GM18505 (cell line): ENCODE measurements at regions not wholly inside any gene's neighbourhood (a gene's known extent, or its start where the extent isn't known, plus 50 kb on each side); places are given as distances from the start of the nearest gene placed in this dataset.

Source experiments
- ATAC-seq: cut with Tn5 transposase; IDR thresholded peaks from one replicate; pipeline ENCODE4 v1.9.1; 2021; ENCODE audit not compliant: unreplicated experiment
- POLR2A ChIP-seq: IDR thresholded peaks from 4 replicates; pipeline ENCODE4 v1.6.1; 2011; ENCODE audit warnings: borderline replicate concordance; ENCODE audit not compliant: insufficient read depth, insufficient read length; ENCODE audit errors: extremely low read depth

DNA sequence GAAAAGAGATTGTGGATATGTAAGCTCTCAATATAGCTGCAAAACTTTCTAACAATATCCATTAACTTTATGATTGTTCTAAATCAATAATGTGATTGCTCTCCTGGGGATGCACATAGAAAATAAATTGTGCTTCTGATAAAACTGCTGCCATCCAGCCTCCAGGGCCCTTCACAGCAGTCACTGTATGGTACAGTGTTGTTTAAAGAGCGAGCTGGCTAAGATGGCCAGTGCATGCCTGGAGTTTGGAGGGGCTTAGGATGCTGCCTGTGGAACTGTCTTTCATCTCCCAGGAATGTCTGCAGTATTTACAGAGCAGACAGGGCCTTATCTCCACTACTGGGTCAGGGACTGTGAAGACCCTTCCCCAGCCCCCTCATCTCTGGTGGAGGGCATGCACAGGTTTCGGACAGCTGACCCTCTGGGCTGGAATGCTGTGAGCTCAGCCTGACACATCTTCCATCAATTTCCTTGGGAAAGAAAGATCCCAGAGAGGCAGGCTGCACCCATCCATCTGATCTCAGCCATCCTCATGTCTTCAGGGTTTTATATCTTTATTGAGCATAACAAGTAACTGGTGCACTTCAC lies 137.0 kb downstream of the PLPP3 start:
- TF ChIP-seq POLR2A, result no peak
- no peak for ATAC-seq

DNA sequence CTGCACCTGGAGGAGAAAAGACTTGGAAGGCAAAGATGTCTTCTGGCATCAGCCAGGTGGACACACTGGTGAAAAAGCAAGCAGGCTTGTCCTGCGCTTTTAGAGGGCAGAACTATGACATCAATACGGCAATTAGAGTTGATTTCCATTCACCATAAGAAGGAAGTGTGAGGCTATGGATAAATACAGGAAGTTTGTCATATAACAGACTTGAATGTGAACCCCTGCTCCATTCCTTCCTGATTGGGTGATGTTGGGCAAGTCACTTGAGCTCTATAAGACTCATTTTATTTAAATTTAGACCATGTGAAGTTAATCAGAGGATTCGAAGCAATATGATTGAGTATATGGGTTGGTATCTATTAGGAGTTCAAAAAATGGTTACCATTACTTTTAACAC lies 137.8 kb downstream of the PLPP3 start:
- ATAC-seq, result no peak
- TF ChIP-seq POLR2A, result no peak

DNA sequence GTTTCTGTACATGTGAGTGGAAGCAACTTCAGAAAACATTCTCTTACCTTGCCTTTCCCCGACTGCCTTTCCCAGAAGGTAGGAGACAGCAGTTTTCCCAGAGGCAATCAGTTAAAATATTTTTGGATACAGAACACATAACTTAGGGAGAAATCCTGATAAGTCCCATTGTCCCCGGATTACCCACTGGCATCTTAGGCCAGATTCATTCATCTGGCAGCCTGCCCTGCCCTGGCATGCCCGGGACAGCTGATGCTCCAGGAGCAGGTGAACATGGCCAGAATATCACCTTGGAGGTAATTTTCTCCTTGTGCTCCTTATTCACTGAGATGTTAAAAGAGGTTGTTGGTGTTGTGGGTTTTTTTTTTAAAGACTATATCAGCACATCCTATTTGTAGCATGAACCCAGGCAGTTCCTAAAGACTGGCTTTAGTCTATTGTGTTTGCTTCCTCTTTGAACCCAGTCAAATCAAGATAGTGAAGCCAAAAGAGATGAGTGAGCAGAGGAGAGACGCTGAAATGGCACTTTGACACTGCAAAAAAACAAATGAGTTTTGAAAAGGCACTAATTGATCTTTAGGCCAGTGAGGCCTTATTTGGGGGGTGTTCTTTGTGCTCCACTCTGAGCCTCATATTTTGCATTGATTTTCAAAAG lies 139.6 kb downstream of the PLPP3 start:
- no peak for TF ChIP-seq POLR2A

DNA sequence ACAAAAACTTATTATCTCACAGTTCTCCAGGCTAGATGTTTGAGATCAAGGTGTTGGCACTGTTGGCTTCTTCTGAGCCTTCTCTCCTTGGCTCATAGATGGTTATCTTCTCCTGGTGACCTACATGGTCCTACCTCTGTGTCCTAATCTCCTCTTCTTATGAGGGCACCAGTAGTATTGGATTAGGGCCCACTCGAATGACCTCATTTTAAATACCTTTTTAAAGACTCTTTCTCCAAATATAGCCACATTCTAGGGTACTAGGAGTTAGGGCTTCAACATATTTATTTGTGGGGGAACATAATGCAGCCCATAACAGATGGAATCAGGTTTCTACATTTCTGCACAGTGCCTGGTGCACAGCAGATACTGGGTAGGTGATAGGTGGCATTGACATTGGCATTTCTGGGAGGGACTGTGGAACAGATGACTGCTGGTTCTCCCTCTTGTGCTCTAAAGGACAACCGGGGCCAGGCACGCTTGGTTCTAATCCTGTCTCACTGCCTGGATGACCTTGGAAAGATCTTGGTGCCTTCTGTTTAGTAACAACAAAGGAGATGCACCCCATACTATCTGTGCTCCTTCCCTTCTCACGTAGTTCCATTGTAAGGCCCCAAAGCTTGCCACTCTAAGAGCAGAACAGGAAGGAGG lies 140.3 kb downstream of the PLPP3 start:
- TF ChIP-seq POLR2A, result no peak
- no peak for ATAC-seq

More for the DNA sequence above, 139.6 kb downstream of the PLPP3 start:
- no peak for ATAC-seq

DNA sequence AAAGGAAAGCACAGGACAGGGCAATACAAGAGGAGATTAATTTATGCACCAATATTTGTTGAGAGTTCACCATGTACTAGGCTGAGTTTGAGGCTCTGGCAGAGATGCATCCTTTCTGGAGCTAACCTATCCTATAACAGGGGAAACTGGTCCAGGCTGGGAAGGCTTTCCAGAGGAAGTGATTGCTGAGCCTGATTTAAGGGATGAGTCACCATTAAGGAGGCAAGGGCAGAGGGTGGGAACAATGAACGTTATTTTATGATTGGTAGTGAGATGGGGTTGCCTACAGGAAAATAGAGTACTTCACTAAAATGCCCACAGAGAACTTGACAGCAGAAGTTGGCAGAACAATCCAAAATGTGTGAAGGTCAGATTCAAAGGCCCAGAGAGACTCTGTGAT lies 141.4 kb downstream of the PLPP3 start:
- no peak for ATAC-seq
- no peak for TF ChIP-seq POLR2A

DNA sequence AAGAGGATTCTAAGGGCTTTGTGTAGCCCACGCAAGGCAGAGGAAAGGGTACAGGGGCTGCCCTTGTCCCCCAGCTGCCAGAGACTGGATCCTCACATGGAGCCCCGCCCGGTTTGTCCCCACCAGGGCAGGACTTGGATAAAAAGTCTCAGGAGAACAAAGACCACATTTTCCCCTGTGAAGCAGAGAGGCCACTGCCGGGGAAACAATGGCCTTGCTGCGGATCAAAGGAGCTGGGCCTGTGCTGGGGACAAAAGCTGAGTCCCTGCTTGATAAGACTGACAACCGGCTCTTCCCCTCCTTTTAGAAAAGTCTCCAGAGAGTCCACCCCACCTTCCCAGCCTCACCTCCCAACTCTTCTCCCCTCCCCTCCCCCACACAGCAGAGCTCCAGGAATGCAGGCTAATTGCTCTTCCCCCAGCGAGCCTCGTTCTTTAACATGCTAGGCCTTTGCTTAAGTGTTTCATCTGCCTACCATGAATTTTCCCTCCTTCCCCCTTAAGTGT lies 142.4 kb downstream of the PLPP3 start:
- no peak for ATAC-seq
- no peak for TF ChIP-seq POLR2A

DNA sequence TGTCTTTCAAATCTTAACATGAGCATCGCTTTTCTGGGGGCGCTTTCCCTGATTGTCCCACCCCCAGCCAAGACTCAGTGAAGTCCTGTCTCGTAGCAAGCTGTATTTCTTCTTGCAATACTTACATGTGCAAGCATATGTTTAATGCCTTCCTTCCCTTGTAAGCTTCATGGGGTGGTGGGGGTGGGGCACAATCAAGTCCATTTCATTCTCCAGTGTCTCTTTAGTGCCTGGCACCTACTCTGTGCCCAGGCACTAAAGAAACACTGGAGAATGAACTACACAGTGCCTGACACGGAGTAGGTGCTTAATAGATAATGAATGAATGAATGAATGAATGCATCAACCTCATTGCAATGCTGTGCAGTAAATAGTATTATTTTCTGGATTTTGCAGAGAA lies 143.1 kb downstream of the PLPP3 start:
- TF ChIP-seq POLR2A, result no peak
- ATAC-seq, result no peak

DNA sequence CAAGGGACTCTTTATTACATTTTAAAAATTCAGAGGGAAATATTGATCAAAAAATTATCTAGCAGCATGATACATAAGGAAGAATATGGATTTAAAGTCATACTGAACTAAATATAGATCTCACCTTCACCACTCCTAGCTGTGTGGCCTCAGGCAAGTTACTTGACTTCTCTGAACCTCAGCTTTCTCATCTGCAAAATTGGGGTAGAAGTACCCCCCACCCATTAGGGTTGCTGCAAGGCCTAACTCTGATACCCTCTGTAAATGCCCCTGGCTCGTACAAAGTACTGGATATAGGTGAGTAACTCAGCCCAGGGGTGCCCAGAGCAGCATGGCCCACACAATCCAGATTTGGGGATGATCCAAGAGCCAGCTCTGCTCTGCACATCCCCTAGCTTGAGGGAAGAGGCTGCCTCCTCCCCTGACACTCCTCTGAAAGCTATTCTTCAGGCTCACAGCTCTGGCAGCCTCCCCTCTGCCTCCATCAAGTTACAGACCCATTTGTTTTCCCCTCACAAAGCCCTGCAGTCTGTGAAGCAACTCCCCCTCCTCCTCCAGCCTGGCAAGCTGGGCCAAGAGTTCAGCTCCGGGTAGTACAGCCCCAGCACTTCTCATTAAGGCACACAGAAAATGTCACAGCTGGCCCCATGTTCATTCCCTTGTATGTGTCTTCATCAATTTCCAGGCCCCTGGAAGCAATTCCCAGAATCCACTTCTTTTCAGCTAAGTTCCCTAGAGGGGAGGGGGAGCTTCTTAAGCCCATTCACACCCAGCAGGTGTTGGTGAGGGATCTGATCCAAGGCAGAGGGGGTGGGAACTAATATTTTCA lies 143.7 kb downstream of the PLPP3 start:
- TF ChIP-seq POLR2A, result no peak
- ATAC-seq, result no peak

DNA sequence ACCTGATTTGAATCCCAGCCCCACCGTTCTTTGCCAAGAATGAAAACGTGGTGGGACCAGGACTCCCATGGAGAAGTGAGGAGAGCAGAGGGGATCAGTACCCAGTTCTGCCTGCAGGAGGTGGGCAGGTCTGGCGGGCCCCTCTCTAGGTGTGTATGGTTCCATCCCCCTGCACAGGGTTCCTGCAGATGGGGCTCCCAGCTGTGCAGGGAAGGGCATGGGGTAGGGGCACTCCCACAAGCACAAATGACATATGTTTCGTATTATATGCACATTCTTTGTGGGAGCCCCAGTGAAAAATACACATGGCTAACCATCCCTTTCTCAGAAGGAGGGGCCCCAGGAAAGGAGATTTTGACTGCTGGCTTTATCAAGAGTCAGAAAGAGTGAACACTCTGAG lies 144.6 kb downstream of the PLPP3 start:
- ATAC-seq, result no peak
- TF ChIP-seq POLR2A, result no peak

DNA sequence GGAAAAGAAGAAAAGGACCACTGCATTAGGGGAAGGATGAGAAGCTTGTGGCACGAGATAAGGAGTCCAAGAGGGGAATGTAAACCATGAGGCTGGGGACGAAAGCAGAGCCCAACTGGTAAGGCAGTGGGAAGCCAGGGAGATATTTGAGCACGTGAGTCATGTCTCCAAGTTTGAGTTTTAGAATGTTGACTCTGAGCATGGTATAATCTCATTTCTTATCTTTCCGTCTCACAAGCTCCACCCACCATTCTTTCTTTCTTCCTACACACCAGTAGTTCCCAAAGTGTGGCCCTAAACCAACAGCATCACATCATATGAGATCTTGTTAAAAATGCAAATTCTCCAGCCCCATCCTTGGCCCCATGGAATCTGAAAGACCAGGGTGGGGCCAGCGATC lies 145.3 kb downstream of the PLPP3 start:
- no peak for ATAC-seq
- TF ChIP-seq POLR2A, result no peak

DNA sequence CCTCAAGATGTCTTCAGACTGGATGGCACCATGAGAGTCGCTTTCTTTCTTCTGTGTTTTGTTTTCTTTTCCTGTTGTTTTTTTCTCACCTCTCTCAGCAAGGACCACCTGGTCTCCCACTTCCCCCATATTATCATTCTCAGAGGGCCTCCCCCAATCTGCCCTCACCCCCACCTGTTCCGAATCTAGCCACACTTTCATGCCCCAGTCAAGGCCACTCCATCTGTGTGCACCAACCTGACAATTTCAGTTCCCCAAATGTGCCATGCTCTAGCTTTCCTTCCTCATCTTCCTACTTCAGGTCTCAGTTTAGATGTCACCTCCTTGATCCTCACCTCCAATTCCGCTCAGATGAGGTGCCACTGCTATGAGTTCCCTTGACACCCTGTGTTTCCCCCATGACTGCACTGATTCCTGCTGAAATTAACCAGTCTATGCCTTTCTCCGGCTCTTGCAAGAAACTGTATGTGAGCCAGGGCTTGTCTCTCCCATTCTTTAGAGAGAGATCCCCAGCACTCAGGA lies 146.2 kb downstream of the PLPP3 start:
- ATAC-seq, result no peak
- TF ChIP-seq POLR2A, result no peak

DNA sequence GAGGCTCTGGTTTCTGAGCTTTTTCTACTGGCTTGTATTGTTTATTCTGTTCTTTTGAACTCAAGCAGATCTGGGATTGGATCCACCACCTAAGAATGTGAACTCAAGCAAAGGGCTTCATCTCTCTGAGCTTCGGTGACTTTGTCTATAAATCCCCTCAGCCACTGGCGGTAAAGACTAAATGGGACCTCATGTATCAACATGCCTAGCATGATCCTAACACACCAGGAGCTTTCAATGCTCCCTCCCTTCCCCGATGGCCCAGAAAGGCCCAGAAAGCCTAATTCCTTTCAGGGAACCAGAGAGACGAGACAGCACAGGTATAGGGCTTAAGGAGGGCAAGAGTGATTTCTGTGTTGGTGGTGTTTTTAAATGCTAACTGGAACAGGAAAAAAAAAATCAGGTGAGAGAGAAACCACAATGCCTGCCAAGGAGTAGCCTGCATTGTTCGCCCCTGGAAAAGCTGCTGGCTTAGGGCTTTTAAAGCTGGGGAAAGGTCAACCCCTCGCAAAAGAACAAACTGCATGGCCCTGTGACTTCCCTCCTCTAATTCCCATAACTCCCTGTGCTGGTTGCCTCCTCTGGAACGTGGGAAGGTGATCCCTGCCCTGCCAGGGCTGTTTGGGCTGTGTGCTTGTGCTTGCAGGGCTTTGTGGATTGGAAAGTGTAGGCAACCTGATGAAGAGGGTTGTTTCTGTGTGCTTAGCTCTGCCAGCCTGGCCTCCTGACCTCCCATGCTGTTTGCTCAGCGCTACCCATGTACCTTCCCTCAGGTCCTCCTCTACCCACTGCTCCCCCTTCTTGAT lies 147.0 kb downstream of the PLPP3 start:
- ATAC-seq, result no peak
- no peak for TF ChIP-seq POLR2A

DNA sequence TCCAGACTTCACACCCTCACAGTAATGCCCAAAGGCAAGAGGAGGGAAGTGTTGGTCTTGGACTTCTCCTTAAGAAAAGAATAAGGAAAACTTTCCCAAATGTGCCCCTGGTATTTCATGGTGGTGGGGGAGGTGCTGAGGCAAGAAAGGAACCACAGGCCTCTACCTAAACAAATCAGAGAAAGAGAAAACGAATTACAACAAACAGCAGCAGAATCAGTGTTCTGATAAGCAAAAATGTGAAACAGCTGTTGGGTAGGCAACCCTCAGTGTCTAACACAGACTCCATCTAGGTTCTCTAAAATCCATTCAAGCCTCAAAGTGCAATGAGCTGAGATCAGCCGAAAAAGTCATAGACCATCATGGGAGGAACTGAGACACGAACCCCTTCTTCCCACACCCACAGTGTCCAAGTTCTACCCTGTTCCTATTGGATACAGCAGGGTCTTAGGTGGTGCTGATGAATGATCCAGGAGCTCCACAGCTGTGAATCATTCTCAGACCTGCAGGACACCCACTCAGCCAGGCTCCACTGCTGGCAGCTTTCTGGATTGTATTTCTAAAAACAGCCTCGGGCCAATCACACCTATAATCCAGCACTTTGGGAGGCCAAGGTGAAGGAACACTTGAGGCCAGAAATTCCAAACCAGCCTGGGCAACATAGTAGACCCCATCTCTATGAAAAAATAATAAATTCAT lies 149.1 kb downstream of the PLPP3 start:
- ATAC-seq, result no peak
- TF ChIP-seq POLR2A, result no peak

DNA sequence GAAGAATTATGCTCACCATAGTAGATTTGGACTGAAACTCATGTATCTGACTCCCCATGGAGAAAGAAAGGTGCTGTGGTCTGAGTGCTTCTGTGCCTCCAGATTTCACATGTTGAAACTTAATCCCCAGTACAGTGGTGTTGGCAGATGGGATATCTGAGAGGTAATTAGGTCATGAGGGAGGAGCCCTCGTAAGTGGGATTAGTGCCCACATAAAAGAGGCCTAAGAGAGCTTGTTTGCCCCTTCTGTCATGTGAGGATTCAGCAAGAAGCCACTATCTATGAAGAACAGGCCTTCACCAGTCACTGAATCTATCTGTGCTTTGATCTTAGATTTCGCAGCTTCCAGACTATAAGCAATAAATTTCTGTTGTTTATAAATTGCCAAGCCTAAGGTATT lies 150.1 kb downstream of the PLPP3 start:
- no peak for ATAC-seq
- TF ChIP-seq POLR2A, result no peak
